NOMO-1 treated with DMSO at 0.1 percent for 48 hours (cell line): ENCODE measurements at regions not wholly inside any gene's neighbourhood (a gene's known extent, or its start where the extent isn't known, plus 50 kb on each side); places are given as distances from the start of the nearest gene placed in this dataset.

Experiments used
- DNase-seq: peaks from one replicate; lab custom pipeline; 2025; ENCODE audit not compliant: unreplicated experiment; lab: John Stamatoyannopoulos, UW

DNA sequence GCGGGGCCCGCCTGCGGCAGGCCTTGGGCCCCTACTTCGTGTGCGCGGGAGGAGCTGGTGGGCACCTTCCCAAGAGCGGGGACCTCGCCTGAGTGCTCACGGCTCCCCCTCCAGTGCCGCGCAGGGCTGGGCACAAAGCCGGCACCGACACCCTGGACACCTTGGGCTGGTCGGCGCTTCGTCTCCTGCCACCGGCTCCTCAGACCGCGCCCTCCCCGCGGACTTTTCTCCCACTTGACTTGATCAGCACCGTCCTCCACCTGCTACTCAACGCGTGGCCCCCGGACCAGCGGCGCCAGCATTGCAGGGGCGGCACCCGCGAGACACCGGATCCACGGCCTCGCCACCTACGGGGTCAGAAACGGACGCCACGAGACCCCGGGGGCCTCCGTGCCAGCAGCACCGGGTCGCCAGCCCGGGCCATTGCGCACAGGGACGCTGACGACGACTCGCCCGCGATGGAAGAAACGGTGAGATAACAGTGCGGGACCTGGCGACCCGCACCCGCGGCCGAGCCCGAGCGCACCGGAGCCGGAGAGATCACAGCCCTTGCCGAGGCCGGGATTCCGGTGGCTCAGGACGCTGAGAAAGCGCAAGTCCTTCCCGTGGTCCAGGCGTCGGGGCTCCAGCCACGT, 154.2 kb downstream of the DLL1 start:
- DNase-seq: no peak

DNA sequence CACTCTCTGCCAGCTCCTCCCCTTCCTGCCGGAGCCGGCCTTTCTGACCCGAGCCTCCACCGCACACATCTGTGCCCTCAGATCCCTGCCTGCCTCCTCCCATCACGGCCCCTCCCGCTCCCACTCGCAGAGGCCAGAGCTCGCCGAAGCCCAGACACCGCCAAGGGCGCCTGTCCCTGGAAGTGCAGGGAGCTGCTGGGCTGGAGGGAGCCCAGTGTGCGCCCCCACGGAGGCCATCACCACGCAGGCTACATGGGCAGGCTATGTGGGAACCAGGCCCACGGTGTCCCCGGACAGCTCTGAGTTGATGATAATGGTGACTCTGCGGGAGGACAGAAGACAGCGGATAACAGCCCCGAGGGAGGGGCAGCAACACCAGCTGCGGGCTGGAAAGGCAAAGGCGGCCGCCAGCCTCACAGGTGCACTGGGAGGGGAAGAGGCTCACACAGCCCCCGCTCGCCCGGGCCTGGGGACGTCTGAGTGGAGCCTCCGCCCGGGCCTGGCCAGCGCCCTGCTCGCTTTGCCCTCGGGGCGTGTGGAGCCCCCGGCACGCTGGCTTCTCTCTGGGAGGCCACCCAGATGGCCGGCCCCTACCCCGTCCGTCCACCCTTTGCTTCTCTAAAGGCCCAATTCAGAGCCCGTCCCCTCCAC, 154.9 kb downstream of the DLL1 start:
- no peak for DNase-seq

GRCh38 chr6:170135461-170135820, 155.4 kb downstream of the DLL1 start:
- no peak for DNase-seq

DNA sequence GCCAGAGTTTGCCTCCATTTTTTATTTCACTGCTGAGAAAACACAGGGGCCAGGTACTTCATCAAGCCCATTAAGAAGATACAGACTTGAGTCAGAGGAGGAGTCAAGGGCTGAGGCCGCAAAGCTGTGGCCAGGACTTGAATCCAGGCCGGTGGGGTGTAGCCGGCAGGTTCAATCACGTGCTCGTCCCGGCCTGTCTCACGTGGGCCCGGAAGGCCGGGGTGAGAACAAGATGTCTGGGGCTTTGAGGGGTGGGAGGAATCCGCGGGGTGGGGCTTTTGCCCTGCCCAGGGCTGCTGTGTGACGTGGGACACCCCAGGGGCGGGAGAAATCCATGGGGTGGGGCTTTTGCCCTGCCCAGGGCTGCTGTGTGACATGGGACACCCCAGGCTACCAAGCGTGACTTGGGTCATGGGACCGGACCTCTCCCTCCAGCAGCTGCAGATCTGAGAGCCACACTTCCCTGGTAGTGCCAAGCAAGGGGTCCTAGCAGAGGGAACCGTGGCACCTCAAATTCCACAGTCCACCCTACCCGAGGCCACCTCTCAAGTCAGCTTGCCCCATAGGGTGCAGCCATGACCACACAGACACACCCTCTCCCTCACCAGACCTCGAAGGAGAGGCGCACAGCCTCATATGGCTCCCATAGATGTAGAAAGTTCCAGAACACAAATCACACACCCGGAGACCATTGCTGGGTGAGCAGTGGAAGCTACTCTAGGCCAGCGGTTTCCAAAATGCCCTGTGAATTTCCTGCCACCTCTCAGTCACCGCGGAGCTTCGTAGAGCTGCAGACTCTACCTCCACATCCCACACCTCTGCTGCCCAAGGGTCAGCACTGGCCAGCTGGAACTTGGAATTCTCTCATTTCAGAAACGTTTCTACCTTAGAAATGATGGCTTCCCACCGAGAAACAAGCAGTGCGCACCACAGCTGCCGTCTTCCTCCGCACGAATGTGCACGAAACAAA, 156.1 kb downstream of the DLL1 start:
- DNase-seq: no peak

- no peak for DNase-seq
Measured at GRCh38 chr6:170134031-170134470, 156.8 kb downstream of the DLL1 start.

GRCh38 chr6:170132561-170132991, 158.3 kb downstream of the DLL1 start:
- DNase-seq: no peak

DNA sequence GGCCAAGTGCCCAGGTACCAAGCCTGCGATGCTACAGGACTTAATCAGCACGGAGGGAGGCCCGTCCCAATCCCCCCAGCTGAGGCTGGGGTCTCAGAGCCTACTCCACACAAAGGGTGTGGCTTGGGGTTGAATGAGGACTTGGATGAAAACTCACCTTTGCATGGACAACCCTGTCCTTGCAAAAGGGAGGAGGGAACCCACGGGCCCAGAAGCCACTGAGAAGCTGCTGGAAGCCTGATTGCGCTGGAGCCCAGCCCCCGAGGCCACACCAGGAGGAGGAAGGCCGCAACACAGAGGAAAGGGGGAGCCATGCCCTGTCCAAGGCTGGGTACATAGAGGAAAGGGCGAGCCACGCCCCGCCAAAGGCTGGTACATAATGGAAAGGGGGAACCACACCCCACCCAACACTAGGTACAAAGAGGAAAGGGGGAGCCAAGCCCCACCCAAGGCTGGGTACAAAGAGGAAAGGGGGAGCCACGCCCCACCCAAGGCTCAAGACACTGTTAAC, 158.8 kb downstream of the DLL1 start:
- no peak for DNase-seq

- no peak for DNase-seq
Measured at GRCh38 chr6:170131351-170131750, 159.5 kb downstream of the DLL1 start.

GRCh38 chr6:170130771-170131241, 160.1 kb downstream of the DLL1 start:
- no peak for DNase-seq

- no peak for DNase-seq
Measured at GRCh38 chr6:170130201-170130621, 160.7 kb downstream of the DLL1 start.

DNA sequence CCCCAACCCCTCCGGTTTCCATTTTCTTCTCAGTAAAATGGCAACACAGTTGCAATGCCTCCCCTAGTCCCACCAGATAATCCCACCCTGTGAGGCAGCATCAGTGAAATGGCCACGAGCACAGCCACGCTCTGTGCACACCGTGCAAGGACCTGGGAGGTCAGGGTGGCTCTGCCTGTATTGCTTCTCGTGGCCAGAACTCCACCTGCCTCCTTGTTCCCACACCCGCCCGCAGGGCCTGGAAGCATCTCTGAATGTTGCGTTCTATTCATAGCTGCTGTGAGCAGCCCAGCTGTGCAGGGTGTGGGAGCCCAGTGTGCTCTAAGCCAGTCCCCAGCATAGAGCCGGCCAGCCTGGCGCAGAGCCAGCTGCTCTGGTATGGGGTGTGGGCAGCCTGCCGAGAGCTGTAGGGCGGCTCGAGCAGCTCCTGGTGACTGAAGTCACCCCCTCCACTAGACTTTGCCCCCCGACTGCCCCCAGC, 161.1 kb downstream of the DLL1 start:
- DNase-seq: no peak

DNA sequence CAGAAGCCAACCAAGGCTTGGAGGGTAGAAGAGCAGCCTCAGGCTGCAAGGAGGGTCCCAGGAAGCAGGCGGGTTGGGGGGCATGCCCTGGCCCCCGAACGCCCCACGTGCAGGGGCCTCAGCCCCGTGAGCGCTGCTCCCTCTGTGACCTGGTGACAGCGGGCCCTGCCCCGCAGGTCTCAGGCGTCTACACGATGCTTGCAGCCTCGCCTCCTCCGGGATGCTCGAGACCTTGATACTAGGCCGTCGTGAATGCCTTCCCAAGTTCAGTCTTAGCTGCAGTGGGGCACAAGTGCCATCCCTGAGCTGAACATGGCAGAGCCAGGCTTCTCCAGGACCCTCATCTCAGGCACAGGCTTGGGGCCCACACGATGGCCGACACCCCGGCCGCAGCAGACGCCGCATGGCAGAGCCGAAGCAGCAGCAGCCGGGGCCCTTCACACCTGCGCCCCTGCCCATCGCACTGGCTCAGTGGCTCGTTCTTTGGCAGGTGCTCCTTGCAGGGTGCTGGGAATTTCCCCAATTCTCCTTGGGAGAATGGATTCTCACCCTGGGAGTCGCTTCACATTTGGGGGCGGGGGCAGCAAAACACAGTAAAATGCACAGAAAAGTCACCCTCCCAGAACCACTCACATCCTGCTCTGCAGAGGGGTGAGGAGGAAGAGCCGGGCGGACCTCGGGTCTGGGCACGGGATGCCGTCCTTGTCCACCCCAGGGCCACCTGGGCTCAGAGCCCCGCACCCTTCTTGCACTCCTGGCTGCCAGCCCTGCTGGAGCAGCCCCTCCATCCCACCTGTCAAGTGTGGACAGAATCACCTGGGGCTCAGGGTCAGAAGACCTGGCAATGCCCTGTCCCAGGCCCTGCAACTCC, 161.8 kb downstream of the DLL1 start:
- no peak for DNase-seq

- DNase-seq: no peak
Measured at GRCh38 chr6:170128346-170128745, 162.5 kb downstream of the DLL1 start.

- DNase-seq: no peak
Measured at GRCh38 chr6:170127151-170127550, 163.7 kb downstream of the DLL1 start.

GRCh38 chr6:170125456-170126300, 165.2 kb downstream of the DLL1 start:
- no peak for DNase-seq

DNA sequence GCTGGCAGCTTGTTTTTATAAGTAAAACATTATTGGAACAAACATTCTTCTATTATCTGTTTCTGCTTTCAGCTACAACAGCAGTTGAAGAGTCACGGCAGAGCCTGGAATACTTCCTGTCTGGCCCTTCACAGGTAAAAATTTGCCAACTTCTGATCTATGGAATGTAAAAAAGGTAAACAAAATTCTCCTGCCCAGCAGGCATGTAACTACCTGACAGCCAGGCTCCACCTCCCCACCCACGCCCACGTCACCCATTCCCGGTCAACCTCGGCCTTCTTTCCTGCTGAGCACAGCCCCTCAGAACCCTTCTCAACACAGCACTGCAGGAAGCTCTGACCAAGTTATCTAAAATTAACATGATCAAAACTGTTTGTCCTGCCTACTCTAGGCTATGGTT, 166.0 kb downstream of the DLL1 start:
- no peak for DNase-seq

- no peak for DNase-seq
Measured at GRCh38 chr6:170124150-170124549, 166.7 kb downstream of the DLL1 start.

GRCh38 chr6:170122651-170123050, 168.2 kb downstream of the DLL1 start:
- no peak for DNase-seq
